Daoy (cell line): ENCODE measurements at regions not wholly inside any gene's neighbourhood (a gene's known extent, or its start where the extent isn't known, plus 50 kb on each side); places are given as distances from the start of the nearest gene placed in this dataset.
"Not testable (repeated sequence)": the region's sequence is repeated elsewhere in the genome, so short reads cannot be mapped to it uniquely, and the experiment has no call there.

ENCODE experiments used
- DNase-seq: peaks from one replicate; pipeline ENCODE4 v3.0.0-alpha.2; 2015; ENCODE audit warnings: low read depth

- no peak for DNase-seq
These were observed 615.6 kb upstream of the ADAMTS9 start for GRCh38 chr3:65303431-65303830.

GRCh38 chr3:65291448-65292125 lies 603.8 kb upstream of the ADAMTS9 start:
- DNase-seq = no peak

- DNase-seq = peak; percentile 4
These were observed 601.0 kb upstream of the ADAMTS9 start for GRCh38 chr3:65288776-65289175.

- DNase-seq = no peak
These were observed 598.2 kb upstream of the ADAMTS9 start for GRCh38 chr3:65285956-65286355.

- DNase-seq = no peak
These were observed 597.2 kb upstream of the ADAMTS9 start for GRCh38 chr3:65284961-65285360.

GRCh38 chr3:65284546-65284945 lies 596.7 kb upstream of the ADAMTS9 start:
- DNase-seq = no peak

GRCh38 chr3:65279225-65279782 lies 591.5 kb upstream of the ADAMTS9 start:
- no peak for DNase-seq

- no peak for DNase-seq
These were observed 590.0 kb upstream of the ADAMTS9 start for GRCh38 chr3:65277798-65278197.

GRCh38 chr3:65276551-65276950 lies 588.8 kb upstream of the ADAMTS9 start:
- no peak for DNase-seq

GRCh38 chr3:65268426-65268825 lies 580.6 kb upstream of the ADAMTS9 start:
- DNase-seq = no peak

- DNase-seq = no peak
These were observed 578.3 kb upstream of the ADAMTS9 start for GRCh38 chr3:65265942-65266590.

- no peak for DNase-seq
These were observed 577.7 kb upstream of the ADAMTS9 start for GRCh38 chr3:65265511-65265910.

- DNase-seq = no peak
These were observed 574.7 kb upstream of the ADAMTS9 start for GRCh38 chr3:65262548-65262947.

- no peak for DNase-seq
These were observed 572.1 kb upstream of the ADAMTS9 start for GRCh38 chr3:65259946-65260345.

- not testable (repeated sequence) for DNase-seq
These were observed 565.1 kb upstream of the ADAMTS9 start for GRCh38 chr3:65252914-65253313.

GRCh38 chr3:65252266-65252665 lies 564.5 kb upstream of the ADAMTS9 start:
- no peak for DNase-seq

GRCh38 chr3:65251375-65251774 lies 563.6 kb upstream of the ADAMTS9 start:
- no peak for DNase-seq

- DNase-seq = no peak
These were observed 558.8 kb upstream of the ADAMTS9 start for GRCh38 chr3:65246561-65246960.

- DNase-seq = no peak
These were observed 557.6 kb upstream of the ADAMTS9 start for GRCh38 chr3:65245133-65246063.

- DNase-seq = no peak
These were observed 552.6 kb upstream of the ADAMTS9 start for GRCh38 chr3:65240366-65240765.

- DNase-seq = no peak
These were observed 550.9 kb upstream of the ADAMTS9 start for GRCh38 chr3:65238652-65239051.

GRCh38 chr3:65234499-65234898 lies 546.7 kb upstream of the ADAMTS9 start:
- no peak for DNase-seq
